ENCODE measurements at regions not wholly inside any gene's neighbourhood (a gene's known extent, or its start where the extent isn't known, plus 50 kb on each side); places are given as distances from the start of the nearest gene placed in this dataset.
"Not testable (repeated sequence)": the region's sequence is repeated elsewhere in the genome, so short reads cannot be mapped to it uniquely, and the experiment has no call there.

- no peak for DNase-seq
Measured at GRCh38 chr1:208652296-208653160, 408.3 kb upstream of the PLXNA2 start.

GRCh38 chr1:208653426-208653825, 409.2 kb upstream of the PLXNA2 start:
- DNase-seq, result no peak

- DNase-seq, result no peak
Measured at GRCh38 chr1:208654241-208654640, 410.1 kb upstream of the PLXNA2 start.

DNA sequence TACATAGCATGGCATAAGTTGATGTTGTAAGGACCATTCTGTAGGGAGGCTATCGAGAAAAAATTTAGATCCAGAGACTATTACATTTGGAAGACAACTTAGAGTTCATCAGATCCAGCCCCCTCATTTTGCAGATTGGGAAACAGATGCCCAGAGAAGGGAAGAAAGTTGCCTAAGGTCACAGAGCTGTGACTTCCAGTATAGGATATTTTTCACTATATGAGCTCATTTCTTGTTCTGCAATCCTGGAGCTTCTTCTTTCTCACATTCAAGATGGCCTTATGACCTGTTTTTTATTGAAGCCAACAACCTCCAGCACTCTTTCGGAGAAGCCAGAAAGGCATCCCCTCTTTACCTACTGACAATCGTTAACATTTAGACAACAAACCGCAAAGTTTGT, 421.8 kb upstream of the PLXNA2 start:
- DNase-seq, result no peak

- no peak for DNase-seq
Measured at GRCh38 chr1:208668991-208669390, 424.8 kb upstream of the PLXNA2 start.

DNA sequence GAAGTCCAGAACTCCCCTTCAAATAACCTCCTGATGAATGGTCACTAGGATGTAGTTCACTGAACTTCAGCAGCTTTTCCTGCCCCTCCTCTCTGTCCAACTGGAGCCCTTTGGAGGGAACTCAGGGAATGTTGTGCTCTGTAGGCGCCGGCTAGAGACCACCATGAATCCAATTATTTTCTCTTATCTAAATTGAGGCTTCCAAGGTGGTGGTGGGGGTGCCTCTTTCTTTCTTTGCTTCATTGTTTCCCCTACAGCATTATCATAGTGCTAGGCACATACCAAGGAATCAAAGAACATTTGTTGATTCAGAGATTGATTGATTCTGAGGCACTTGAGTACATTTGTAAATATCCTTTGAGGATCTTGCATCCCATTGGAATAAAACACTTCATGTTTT, 426.6 kb upstream of the PLXNA2 start:
- DNase-seq, result no peak

DNA sequence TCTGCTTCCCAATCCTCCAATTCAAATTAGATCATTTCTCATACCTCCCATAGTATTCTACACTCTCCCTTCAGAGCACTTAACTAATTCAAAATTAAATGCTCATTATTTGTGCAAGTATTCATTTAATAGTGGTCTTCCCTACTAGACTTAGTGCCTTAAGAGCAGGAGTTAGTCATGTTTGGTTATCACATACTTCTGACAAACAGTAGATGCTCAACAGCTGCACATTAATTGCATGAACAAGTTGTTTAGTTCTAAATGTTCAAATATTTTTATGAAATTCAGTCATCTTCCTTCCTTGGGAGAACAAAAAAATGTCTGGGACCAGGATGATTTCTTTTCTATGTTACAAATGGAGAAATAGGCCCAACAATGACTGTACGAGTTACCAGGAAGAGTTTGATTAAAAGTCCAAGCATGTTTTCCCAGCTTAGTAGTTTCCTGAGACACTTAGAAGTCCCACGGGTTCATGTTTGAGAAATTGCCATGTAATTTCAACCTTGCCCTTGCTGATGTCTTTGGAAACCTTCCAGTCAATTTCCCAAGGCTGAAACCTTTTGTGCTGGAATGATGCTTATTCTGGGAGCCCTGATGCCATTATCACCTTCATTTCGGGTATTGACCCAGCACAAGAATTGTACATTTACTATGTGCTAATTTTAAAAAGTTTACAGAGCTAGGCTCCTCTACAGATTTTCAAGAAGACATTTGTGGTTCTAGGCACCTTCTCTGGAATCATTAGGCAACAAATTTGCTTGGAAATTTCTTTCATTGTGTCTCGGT, 437.9 kb upstream of the PLXNA2 start:
- DNase-seq, result no peak

DNA sequence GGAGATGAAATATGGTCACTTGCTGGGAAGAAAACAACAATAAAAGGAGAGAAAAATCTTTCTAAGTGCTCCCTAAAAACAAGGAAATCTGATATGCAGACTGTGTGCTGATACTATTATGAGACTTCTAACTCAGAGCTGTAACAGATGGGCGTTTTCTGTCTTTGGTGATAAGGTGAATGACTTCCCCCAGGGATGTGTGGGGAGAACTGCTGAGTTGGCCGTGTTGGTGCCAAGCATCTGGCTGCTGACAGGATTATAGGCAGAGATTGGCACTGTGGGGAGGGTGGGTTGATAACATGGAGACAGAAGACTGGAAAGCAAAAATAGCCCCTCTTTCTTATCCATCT, 438.5 kb upstream of the PLXNA2 start:
- DNase-seq, result no peak

DNA sequence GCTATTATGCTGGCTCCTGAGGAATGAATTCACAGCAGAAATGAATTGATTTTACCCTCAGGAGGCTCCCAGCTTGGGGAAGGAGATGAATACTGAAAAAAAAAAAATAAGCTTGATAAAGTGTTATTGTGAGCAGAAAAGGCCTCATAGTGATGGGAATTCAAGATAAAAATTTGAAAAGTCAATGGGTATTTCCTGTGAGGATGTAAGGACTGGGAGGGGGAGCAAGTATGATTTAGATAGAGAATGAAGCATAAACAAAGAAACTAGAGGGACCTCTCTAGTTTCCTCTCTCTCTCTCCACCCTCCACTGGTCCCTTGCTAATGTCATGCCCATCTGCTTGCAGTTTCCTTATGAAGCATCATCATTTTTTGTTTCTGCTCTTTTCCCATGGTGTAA, 439.0 kb upstream of the PLXNA2 start:
- no peak for DNase-seq

DNA sequence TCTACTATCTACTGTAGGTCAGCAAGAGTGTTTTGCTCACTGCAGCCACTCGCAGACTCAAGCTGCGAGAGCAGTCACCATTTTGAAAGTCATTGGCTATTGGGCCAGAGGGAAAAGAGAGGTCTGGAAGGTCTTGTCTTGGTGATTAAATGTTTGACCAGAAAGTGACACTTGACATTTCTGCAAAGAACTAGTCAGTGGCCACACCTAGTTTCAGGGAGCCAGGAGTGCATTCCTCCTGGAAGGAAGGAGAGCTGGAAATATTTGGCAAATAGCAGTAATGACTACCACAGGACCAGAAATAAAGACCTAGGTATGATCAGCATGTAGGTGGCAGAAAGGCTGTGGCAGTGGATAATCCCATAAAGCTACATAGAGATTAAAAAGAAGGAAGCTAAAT, 440.0 kb upstream of the PLXNA2 start:
- DNase-seq, result no peak

GRCh38 chr1:208686592-208686991, 442.4 kb upstream of the PLXNA2 start:
- DNase-seq, result no peak

- DNase-seq, result no peak
Measured at GRCh38 chr1:208688656-208689315, 444.6 kb upstream of the PLXNA2 start.

DNA sequence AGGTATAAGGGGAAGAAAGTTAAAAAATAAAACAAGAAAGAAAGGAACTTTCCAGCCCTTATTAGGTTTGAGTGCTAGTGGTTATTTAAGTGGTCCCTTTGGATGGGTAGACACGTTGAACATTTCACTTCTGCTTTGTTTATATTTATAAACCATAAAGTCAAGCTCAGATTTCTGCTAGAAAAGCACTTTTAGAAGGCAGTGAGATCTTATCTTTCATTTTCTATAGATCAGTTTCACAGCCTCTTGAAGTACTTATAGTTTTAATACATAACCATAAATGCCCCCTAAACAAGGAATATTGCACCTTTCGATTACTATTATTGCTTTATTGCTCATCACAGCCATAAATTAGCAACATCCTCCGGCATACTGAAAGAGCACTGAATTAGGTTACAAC, 446.8 kb upstream of the PLXNA2 start:
- no peak for DNase-seq

GRCh38 chr1:208709981-208710380, 465.8 kb upstream of the PLXNA2 start:
- DNase-seq, result no peak

DNA sequence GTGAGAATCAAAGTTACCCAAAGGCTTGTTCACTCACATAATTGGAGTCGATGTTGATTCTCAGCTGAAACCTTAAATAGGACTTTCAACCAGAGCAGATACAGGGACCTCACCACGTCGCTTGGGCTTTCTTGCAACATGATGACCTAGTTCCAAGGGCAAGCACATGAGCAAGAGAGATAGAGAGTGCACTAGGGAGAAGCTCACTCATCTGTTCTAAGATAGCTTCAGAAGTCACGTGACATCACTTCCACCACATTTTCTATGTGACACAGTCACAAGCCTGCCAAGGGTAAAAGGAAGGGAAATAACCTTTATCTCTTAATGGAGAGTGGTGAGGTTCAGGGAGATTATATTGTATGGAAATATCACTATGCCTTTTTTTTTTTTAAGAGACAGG, 470.1 kb upstream of the PLXNA2 start:
- no peak for DNase-seq

DNA sequence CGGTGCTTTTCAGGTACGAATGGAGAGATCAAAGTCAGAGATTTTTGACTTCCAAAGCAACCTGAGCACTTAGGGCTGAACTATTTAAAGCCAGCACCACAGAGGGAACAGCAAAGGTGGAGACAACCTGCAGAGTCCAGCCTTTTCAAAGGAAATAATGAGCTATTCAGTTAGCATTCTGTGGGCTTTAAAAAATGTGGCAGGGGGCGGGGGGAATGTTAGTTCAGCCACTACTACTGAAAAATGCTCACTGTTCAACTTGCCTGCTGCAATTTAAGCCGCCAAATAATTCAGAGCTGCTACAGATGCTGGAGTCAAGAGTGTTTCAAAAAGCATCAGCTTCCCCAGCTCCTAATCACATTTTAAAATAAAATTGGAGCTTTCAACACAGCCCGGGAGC, 473.3 kb upstream of the PLXNA2 start:
- DNase-seq, result no peak

GRCh38 chr1:208722592-208722991, 478.4 kb upstream of the PLXNA2 start:
- DNase-seq, result no peak

DNA sequence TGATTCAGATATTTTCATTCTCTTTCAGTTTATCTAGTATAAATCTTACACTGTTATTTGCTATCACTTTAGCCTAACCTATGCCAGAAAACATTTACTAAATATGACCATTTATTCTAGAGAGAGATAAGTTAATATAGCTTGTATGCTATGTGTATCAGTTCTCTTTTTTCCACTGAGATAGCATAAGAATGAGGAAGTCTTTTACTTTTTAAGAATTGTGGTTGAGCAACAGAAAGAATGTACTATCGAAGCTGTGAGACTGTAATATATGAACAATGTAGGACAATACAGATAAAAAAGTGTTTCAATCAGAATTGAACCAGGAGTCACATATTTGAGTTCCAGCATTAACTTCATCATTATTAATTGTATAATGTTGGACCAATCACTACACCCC, 479.9 kb upstream of the PLXNA2 start:
- no peak for DNase-seq

DNA sequence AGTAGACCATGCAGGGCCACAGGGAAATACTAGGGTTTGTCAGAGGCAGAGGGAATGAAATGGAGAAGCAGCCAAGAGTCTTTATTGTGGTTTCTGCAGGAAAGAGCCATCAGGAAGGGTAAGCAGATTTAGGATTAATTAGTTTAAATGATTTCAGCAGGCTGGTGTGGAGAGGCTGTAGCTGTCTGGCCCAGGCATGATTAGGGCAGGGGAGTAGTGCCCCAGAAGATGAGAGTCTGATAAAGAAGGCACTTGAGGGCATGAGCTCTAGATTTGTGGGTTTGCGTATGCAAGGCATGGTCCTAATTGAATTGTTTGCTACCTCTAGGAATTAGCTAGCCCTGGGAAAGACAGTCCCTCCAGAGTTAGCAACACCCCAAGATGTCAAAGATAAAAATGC, 484.6 kb upstream of the PLXNA2 start:
- DNase-seq, result no peak

GRCh38 chr1:208731981-208732821, 488.0 kb upstream of the PLXNA2 start:
- no peak for DNase-seq

- no peak for DNase-seq
Measured at GRCh38 chr1:208737161-208737560, 493.0 kb upstream of the PLXNA2 start.

- DNase-seq, result no peak
Measured at GRCh38 chr1:208737922-208738321, 493.7 kb upstream of the PLXNA2 start.

DNA sequence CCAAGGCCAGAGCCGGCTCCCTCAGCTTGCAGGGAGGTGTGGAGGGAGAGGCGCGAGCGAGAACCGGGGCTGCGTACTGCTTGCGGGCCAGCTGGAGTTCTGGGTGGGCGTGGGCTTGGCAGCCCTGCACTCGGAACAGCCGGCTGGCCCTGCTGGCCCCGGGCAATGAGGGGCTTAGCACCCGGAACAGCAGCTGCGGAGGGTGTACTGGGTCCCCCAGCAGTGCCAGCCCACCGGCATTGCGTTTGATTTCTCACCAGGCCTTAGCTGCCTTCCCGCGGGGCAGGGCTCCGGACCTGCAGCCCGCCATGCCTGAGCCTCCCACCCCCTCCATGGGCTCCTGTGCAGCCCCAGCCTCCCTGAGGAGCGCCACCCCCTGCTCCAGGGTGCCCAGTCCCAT, 495.5 kb upstream of the PLXNA2 start:
- DNase-seq, result not testable (repeated sequence)
